WTC11 (cell line): ENCODE measurements at regions not wholly inside any gene's neighbourhood (a gene's known extent, or its start where the extent isn't known, plus 50 kb on each side); places are given as distances from the start of the nearest gene placed in this dataset.

Source experiments
- ATF2 ChIP-seq: sonication (generic); formaldehyde crosslinking; IDR thresholded peaks from 2 replicates; pipeline ENCODE4 v1.8.1; 2022; ENCODE audit warnings: low read depth, missing genetic modification reagents, borderline replicate concordance
- ATF6 ChIP-seq: sonication (generic); formaldehyde crosslinking; IDR thresholded peaks from 2 replicates; pipeline ENCODE4 v1.8.1; 2023; ENCODE audit warnings: mild to moderate bottlenecking, missing genetic modification reagents
- CTCF ChIP-seq: fragments of 200-600 bp; IDR thresholded peaks from 2 replicates; pipeline ENCODE4 v1.8.0; 2022; ENCODE audit warnings: antibody characterized with exemption
- NFE2L1 ChIP-seq: sonication (generic); formaldehyde crosslinking; IDR thresholded peaks from 2 replicates; pipeline ENCODE4 v1.8.1; 2023; ENCODE audit warnings: missing genetic modification reagents
- NFYB ChIP-seq: sonication (generic); formaldehyde crosslinking; conservative IDR thresholded peaks from 2 replicates; pipeline ENCODE4 v1.8.0; 2022; ENCODE audit warnings: low read depth, missing genetic modification reagents
- NR2C2 ChIP-seq: sonication (generic); formaldehyde crosslinking; IDR thresholded peaks from 2 replicates; pipeline ENCODE4 v1.8.0; 2022; ENCODE audit warnings: mild to moderate bottlenecking, missing genetic modification reagents
- RELA ChIP-seq: sonication (generic); formaldehyde crosslinking; IDR thresholded peaks from 2 replicates; pipeline ENCODE4 v1.8.1; 2022; ENCODE audit warnings: missing genetic modification reagents, mild to moderate bottlenecking, borderline replicate concordance
- SP1 ChIP-seq: sonication (generic); formaldehyde crosslinking; conservative IDR thresholded peaks from 2 replicates; pipeline ENCODE4 v1.8.1; 2022; ENCODE audit warnings: missing genetic modification reagents
- TEAD4 ChIP-seq: sonication (generic); formaldehyde crosslinking; IDR thresholded peaks from 2 replicates; pipeline ENCODE4 v1.8.0; 2022; ENCODE audit warnings: mild to moderate bottlenecking, missing genetic modification reagents
- TF ChIP-seq, protein P1 (sequence below): sonication (generic); formaldehyde crosslinking; IDR thresholded peaks from 2 replicates; pipeline ENCODE4 v1.8.1; 2023; ENCODE audit warnings: mild to moderate bottlenecking, missing genetic modification reagents, moderate library complexity
- TF ChIP-seq, protein P2 (sequence below): sonication (generic); formaldehyde crosslinking; conservative IDR thresholded peaks from 2 replicates; pipeline ENCODE4 v1.8.1; 2022; ENCODE audit warnings: mild to moderate bottlenecking, missing genetic modification reagents

- TF ChIP-seq CTCF, result no peak
- no peak for TF ChIP-seq SP1 (CRISPR knock-in tag)
- TF ChIP-seq ATF2 (CRISPR knock-in tag), result no peak
- no peak for TF ChIP-seq NFE2L1 (CRISPR knock-in tag)
- TF ChIP-seq, protein P1, sequence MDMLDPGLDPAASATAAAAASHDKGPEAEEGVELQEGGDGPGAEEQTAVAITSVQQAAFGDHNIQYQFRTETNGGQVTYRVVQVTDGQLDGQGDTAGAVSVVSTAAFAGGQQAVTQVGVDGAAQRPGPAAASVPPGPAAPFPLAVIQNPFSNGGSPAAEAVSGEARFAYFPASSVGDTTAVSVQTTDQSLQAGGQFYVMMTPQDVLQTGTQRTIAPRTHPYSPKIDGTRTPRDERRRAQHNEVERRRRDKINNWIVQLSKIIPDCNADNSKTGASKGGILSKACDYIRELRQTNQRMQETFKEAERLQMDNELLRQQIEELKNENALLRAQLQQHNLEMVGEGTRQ (CRISPR knock-in tag), result no peak
- no peak for TF ChIP-seq NFYB
- TF ChIP-seq RELA, result no peak
- TF ChIP-seq, protein P2, sequence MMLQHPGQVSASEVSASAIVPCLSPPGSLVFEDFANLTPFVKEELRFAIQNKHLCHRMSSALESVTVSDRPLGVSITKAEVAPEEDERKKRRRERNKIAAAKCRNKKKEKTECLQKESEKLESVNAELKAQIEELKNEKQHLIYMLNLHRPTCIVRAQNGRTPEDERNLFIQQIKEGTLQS (CRISPR knock-in tag), result no peak
- no peak for TF ChIP-seq TEAD4 (CRISPR knock-in tag)
- no peak for TF ChIP-seq NR2C2 (CRISPR knock-in tag)
- no peak for TF ChIP-seq ATF6
These were observed 671.4 kb upstream of the SALL1 start for GRCh38 chr16:51822471-51822870.
